SU-DHL-6 (cell line): ENCODE measurements at regions not wholly inside any gene's neighbourhood (a gene's known extent, or its start where the extent isn't known, plus 50 kb on each side); places are given as distances from the start of the nearest gene placed in this dataset.

Experiments
- H2AFZ ChIP-seq: fragments of 200-600 bp; sonication (generic); 2 replicates; pipeline ENCODE4 v1.6.1; 2014; ENCODE audit warnings: low read depth, mild to moderate bottlenecking, moderate library complexity, mixed read lengths, antibody characterized with exemption, low read length; ENCODE audit not compliant: severe bottlenecking
- H3F3A ChIP-seq: fragments of 200-600 bp; shearing (Covaris generic); 2 replicates; pipeline ENCODE4 v1.6.0; 2016; ENCODE audit warnings: antibody characterized with exemption, mild to moderate bottlenecking; ENCODE audit not compliant: insufficient read depth
- H3K27ac ChIP-seq: fragments of 200-600 bp; sonication (generic); 2 replicates; pipeline ENCODE4 v1.5.1; 2016; ENCODE audit warnings: low read depth, mild to moderate bottlenecking, low read length, moderate library complexity, mixed read lengths
- H3K27me3 ChIP-seq: fragments of 200-600 bp; sonication (generic), shearing (Covaris generic); 2 replicates; pipeline ENCODE4 v1.6.0; 2014; ENCODE audit warnings: mild to moderate bottlenecking, low read length
- H3K36me3 ChIP-seq: fragments of 200-600 bp; sonication (generic); 2 replicates; pipeline ENCODE4 v1.6.1; 2014; ENCODE audit warnings: mild to moderate bottlenecking, low read length, mixed read lengths
- H3K4me2 ChIP-seq: fragments of 300-600, 200-600 bp; shearing (Covaris generic), sonication (generic); 2 replicates; pipeline ENCODE4 v1.6.0; 2014; ENCODE audit warnings: low read length, low read depth, mild to moderate bottlenecking; ENCODE audit not compliant: poor library complexity, severe bottlenecking
- H3K4me3 ChIP-seq: fragments of 200-600 bp; sonication (generic); 2 replicates; pipeline ENCODE4 v1.5.1; 2014; ENCODE audit warnings: antibody characterized with exemption, low read length, mild to moderate bottlenecking, mixed read lengths; ENCODE audit not compliant: insufficient read depth, poor library complexity, severe bottlenecking
- H3K79me2 ChIP-seq: fragments of 200-600 bp; sonication (generic); 2 replicates; pipeline ENCODE4 v1.6.1; 2014; ENCODE audit warnings: mild to moderate bottlenecking, low read length, moderate library complexity; ENCODE audit not compliant: insufficient read depth
- H3K9ac ChIP-seq: fragments of 200-600 bp; sonication (generic); 2 replicates; pipeline ENCODE4 v1.7.0; 2014; ENCODE audit warnings: mild to moderate bottlenecking, low read length
- H3K9me2 ChIP-seq: fragments of 200-600 bp; sonication (generic); replicated peaks from 2 replicates; pipeline ENCODE4 v1.6.1; 2014; ENCODE audit warnings: low read length; ENCODE audit not compliant: insufficient read depth
- H3K9me3 ChIP-seq: fragments of 200-600 bp; sonication (generic); 2 replicates; pipeline ENCODE4 v1.6.1; 2014; ENCODE audit warnings: low read length, mixed read lengths; ENCODE audit not compliant: insufficient read depth
- H4K20me1 ChIP-seq: fragments of 200-600 bp; sonication (generic); 2 replicates; pipeline ENCODE4 v1.6.1; 2014; ENCODE audit warnings: low read depth, mild to moderate bottlenecking, antibody characterized with exemption, low read length, moderate library complexity, mixed read lengths
- CTCF ChIP-seq: fragments of 200-600 bp; sonication (generic); IDR thresholded peaks from one replicate; pipeline ENCODE4 v1.5.1; 2017; ENCODE audit warnings: antibody characterized with exemption, mild to moderate bottlenecking, low read length, moderate library complexity; ENCODE audit not compliant: insufficient read depth, poor library complexity, severe bottlenecking
- EZH2phosphoT487 ChIP-seq: fragments of 200-600 bp; sonication (generic), shearing (Covaris generic); conservative IDR thresholded peaks from 2 replicates; pipeline ENCODE4 v1.6.1; 2018; ENCODE audit warnings: mild to moderate bottlenecking, antibody characterized with exemption, low read length, moderate library complexity, mixed read lengths

GRCh38 chr7:18337048-18337809, 158.3 kb upstream of the HDAC9 start:
- H3K4me2 ChIP-seq: no peak overlapping the region
- no peaks in the 10 kb centered on the region for H3K27me3 ChIP-seq
- no peak for TF ChIP-seq CTCF
- no peak for TF ChIP-seq EZH2phosphoT487
- peaks cover 9% of the 10 kb centered on the region; the same call in 1 of the 2 replicates for H3K9me3 ChIP-seq
- no peaks in the 10 kb centered on the region for H3K79me2 ChIP-seq
- H2AFZ ChIP-seq: no peak overlapping the region
- no peak overlapping the region for H3K27ac ChIP-seq
- H3K4me3 ChIP-seq: no peak overlapping the region
- H3K36me3 ChIP-seq: no peaks in the 10 kb centered on the region
- H3F3A ChIP-seq: no peaks in the 10 kb centered on the region
- H3K9ac ChIP-seq: no peak overlapping the region
- no peaks in the 10 kb centered on the region for H3K9me2 ChIP-seq
- H4K20me1 ChIP-seq: no peaks in the 10 kb centered on the region; the same call in 1 of the 2 replicates

GRCh38 chr7:18338910-18339523, 156.5 kb upstream of the HDAC9 start:
- no peak for TF ChIP-seq CTCF
- TF ChIP-seq EZH2phosphoT487: no peak

GRCh38 chr7:18341756-18342155, 153.8 kb upstream of the HDAC9 start:
- Histone ChIP-seq H3K9me2 (no peaks in the 10 kb centered on the region), H3K4me3 (no peak overlapping the region), H3F3A (no peaks in the 10 kb centered on the region), H3K4me2 (no peak overlapping the region), H3K27me3 (no peaks in the 10 kb centered on the region), H3K79me2 (no peaks in the 10 kb centered on the region), H3K27ac (no peak overlapping the region), H3K9me3 (peaks cover 9% of the 10 kb centered on the region; the same call in 1 of the 2 replicates), H3K9ac (no peak overlapping the region), H2AFZ (no peak overlapping the region), H4K20me1 (no peaks in the 10 kb centered on the region), H3K36me3 (no peaks in the 10 kb centered on the region)
- TF ChIP-seq CTCF: no peak
- no peak for TF ChIP-seq EZH2phosphoT487

More at GRCh38 chr7:18338910-18339523, 156.5 kb upstream of the HDAC9 start:
- no peaks in the 10 kb centered on the region for H4K20me1 ChIP-seq
- no peak overlapping the region for H3K27ac ChIP-seq
- no peak overlapping the region for H3K4me3 ChIP-seq
- H3K79me2 ChIP-seq: no peaks in the 10 kb centered on the region
- no peaks in the 10 kb centered on the region for H3K27me3 ChIP-seq
- H3K4me2 ChIP-seq: no peak overlapping the region
- H3K36me3 ChIP-seq: no peaks in the 10 kb centered on the region
- H3F3A ChIP-seq: no peaks in the 10 kb centered on the region
- peaks cover 9% of the 10 kb centered on the region; the same call in 1 of the 2 replicates for H3K9me3 ChIP-seq
- H3K9ac ChIP-seq: no peak overlapping the region
- no peak overlapping the region for H2AFZ ChIP-seq
- H3K9me2 ChIP-seq: no peaks in the 10 kb centered on the region
